Keratinocyte (primary cell): ENCODE measurements at regions not wholly inside any gene's neighbourhood (a gene's known extent, or its start where the extent isn't known, plus 50 kb on each side); places are given as distances from the start of the nearest gene placed in this dataset.

Experiments used
- EZH2 ChIP-seq: IDR thresholded peaks from one replicate; pipeline ENCODE4 v1.6.1; 2012; ENCODE audit warnings: inconsistent platforms, mild to moderate bottlenecking, low read length, moderate library complexity
- TF ChIP-seq, protein P1 (sequence below), 3 experiments: IDR thresholded peaks in 1 of 3; conservative IDR thresholded peaks in 1 of 3; optimal IDR thresholded peaks in 1 of 3; 2 replicates in 2 of 3; 3 replicates in 1 of 3; pipeline versions ENCODE3 to v1.5.1; 2011; ENCODE audit warnings: low read length in 3 of 3, mild to moderate bottlenecking in 3 of 3, moderate library complexity in 2 of 3, control low read depth in 1 of 3, inconsistent platforms in 1 of 3; ENCODE audit not compliant: insufficient read depth in 2 of 3; ENCODE audit errors: extremely low read depth in 1 of 3

DNA sequence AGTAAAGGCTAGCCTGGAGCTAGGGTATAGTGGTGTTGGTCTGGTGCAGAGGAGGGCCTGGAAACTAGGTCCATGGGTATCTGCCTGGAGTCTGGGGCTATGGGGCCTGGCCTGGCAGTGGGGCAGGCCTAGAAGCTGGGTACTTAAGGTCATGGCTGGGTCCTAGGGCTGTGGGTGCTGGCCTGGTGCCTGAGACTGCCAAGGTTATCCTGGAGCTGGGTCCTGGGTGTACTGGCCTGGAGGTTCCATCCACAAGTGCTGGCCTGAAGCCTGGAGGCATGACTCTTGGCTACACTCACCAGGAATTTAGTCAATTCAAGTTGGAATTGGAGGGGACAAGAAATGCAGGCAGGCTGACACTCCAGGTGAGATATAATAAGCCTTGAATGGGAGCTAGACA, 108.4 kb upstream of the ZCCHC13 start:
- TF ChIP-seq, protein P1, sequence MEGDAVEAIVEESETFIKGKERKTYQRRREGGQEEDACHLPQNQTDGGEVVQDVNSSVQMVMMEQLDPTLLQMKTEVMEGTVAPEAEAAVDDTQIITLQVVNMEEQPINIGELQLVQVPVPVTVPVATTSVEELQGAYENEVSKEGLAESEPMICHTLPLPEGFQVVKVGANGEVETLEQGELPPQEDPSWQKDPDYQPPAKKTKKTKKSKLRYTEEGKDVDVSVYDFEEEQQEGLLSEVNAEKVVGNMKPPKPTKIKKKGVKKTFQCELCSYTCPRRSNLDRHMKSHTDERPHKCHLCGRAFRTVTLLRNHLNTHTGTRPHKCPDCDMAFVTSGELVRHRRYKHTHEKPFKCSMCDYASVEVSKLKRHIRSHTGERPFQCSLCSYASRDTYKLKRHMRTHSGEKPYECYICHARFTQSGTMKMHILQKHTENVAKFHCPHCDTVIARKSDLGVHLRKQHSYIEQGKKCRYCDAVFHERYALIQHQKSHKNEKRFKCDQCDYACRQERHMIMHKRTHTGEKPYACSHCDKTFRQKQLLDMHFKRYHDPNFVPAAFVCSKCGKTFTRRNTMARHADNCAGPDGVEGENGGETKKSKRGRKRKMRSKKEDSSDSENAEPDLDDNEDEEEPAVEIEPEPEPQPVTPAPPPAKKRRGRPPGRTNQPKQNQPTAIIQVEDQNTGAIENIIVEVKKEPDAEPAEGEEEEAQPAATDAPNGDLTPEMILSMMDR (optimal IDR thresholded peaks at IDR 0.05 in 1 of 3, IDR thresholded peaks at IDR 0.05 in 1 of 3, conservative IDR thresholded peaks at IDR 0.05 in 1 of 3; ENCODE audit: extremely low read depth in 1 of 3, insufficient read depth in 2 of 3, low read length in 3 of 3), result no peak
- TF ChIP-seq EZH2, result no peak
